ENCODE measurements at regions not wholly inside any gene's neighbourhood (a gene's known extent, or its start where the extent isn't known, plus 50 kb on each side); places are given as distances from the start of the nearest gene placed in this dataset.

DNA sequence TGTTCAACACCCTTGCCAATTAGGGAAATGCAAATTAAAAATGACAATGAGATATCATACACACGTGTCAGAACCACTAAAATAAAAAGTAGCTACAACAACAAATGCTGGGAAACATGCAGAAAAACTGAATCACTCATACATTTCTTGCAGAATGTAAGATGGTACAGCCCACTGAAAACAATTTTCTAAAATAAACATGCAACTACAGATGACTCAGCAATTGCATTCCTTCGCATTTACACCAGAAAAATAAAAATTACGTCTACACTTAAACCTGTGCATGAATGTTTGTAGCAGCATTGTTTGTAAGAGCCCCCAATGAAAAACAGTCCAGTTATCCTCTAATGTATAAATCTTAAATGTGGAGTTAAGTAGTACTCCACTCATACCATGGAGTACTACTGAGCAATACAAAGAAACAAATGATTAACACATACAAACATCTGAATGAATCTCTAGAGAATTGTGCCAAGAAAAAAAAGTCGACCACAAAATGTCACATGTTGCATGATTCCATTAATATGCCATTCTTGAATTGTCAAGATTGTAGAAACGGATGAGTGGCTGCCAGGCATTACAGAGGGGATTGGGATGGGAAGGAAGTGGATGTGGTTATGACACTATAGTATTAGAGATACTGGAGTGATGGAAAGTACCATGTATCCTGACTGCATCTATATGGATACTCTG, 134.6 kb upstream of the NPSR1 start:
- Histone ChIP-seq H3K18ac (ENCODE audit: insufficient read length, low read depth, low read length) (no peak overlapping the region), H2BK12ac (ENCODE audit: insufficient read length, low read depth, low read length) (no peak overlapping the region)
- H3K27ac Mint-ChIP-seq = no peak overlapping the region

More for the DNA sequence above, 134.6 kb upstream of the NPSR1 start:
- Histone ChIP-seq H2AFZ (ENCODE audit: low read length) (no peak overlapping the region), H2BK20ac (ENCODE audit: low read depth, low read length, poor library complexity, severe bottlenecking) (no peak overlapping the region), H2BK120ac (ENCODE audit: low read depth, low read length, poor library complexity, severe bottlenecking) (no peak overlapping the region), H3K4ac (ENCODE audit: low read depth, low read length) (no peak overlapping the region), H3K27ac (ENCODE audit: insufficient read length, low read depth, low read length) (no peak overlapping the region), H3T11ph (ENCODE audit: low read length) (no peak overlapping the region), H2BK15ac (ENCODE audit: low read depth, low read length) (no peak overlapping the region), H3K9ac (ENCODE audit: extremely low read depth, insufficient read length, low read length) (no peak overlapping the region), H2BK5ac (ENCODE audit: insufficient read length, low read length) (no peak overlapping the region), H3K56ac (ENCODE audit: insufficient read length, low read depth, low read length) (no peak overlapping the region), H4K5ac (ENCODE audit: insufficient read length, low read depth, low read length) (no peak overlapping the region), H3K9me3 (ENCODE audit: control insufficient read depth, low read depth, low read length) (no peaks in the 10 kb centered on the region), H3K79me1 (ENCODE audit: insufficient read depth, low read depth, low read length, poor library complexity, severe bottlenecking) (no peaks in the 10 kb centered on the region), H4K91ac (ENCODE audit: insufficient read length, low read depth, low read length) (no peak overlapping the region), H3K27me3 (ENCODE audit: insufficient read depth, low read length) (no peaks in the 10 kb centered on the region), H3K23me2 (ENCODE audit: insufficient read length, low read depth, low read length, poor library complexity, severe bottlenecking) (no peaks in the 10 kb centered on the region), H3K14ac (ENCODE audit: insufficient read depth, low read length) (no peak overlapping the region), H4K20me1 (ENCODE audit: control insufficient read depth, insufficient read depth, insufficient read length) (no peaks in the 10 kb centered on the region), H3K4me2 (ENCODE audit: insufficient read depth, insufficient read length, low read length) (no peak overlapping the region), H4K8ac (replicated peaks; ENCODE audit: insufficient read length, low read depth, low read length) (no peak overlapping the region), H3K4me1 (ENCODE audit: insufficient read depth, low read length) (no peaks in the 10 kb centered on the region), H3K79me2 (ENCODE audit: insufficient read depth, low read length) (no peaks in the 10 kb centered on the region), H3K23ac (ENCODE audit: insufficient read length, low read depth, low read length) (no peak overlapping the region), H2AK5ac (ENCODE audit: insufficient read length, low read length) (no peak overlapping the region)
- Mint-ChIP-seq H3K4me1 (no peaks in the 10 kb centered on the region), H3K36me3 (ENCODE audit: insufficient read depth in 1 of 3, low read depth in 3 of 3) (peaks cover 0 to 21% (median 2%) of the 10 kb centered on the region in 3 experiments; a peak in 2 of 7 replicates), H3K9me3 (peaks cover 14 to 26% of the 10 kb centered on the region in 2 experiments), H3K27me3 (ENCODE audit: low read depth) (no peaks in the 10 kb centered on the region), H3K4me3 (no peak overlapping the region)
- WGBS (ENCODE audit: extremely low coverage, insufficient read length, low lambda C conversion rate) = no CpG with 5 or more reads among the region's 5 CpGs
- no peak for DNase-seq
- TF ChIP-seq, protein P1, sequence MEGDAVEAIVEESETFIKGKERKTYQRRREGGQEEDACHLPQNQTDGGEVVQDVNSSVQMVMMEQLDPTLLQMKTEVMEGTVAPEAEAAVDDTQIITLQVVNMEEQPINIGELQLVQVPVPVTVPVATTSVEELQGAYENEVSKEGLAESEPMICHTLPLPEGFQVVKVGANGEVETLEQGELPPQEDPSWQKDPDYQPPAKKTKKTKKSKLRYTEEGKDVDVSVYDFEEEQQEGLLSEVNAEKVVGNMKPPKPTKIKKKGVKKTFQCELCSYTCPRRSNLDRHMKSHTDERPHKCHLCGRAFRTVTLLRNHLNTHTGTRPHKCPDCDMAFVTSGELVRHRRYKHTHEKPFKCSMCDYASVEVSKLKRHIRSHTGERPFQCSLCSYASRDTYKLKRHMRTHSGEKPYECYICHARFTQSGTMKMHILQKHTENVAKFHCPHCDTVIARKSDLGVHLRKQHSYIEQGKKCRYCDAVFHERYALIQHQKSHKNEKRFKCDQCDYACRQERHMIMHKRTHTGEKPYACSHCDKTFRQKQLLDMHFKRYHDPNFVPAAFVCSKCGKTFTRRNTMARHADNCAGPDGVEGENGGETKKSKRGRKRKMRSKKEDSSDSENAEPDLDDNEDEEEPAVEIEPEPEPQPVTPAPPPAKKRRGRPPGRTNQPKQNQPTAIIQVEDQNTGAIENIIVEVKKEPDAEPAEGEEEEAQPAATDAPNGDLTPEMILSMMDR (conservative IDR thresholded peaks at IDR 0.05) = no peak

Measured in H9 (cell line).